HG02571 (cell line): ENCODE measurements at regions not wholly inside any gene's neighbourhood (a gene's known extent, or its start where the extent isn't known, plus 50 kb on each side); places are given as distances from the start of the nearest gene placed in this dataset.
"Not testable (repeated sequence)": the region's sequence is repeated elsewhere in the genome, so short reads cannot be mapped to it uniquely, and the experiment has no call there.

Experiments
- ATAC-seq: cut with Tn5 transposase; IDR thresholded peaks from one replicate; pipeline ENCODE4 v1.9.1; 2021; ENCODE audit warnings: mild to moderate bottlenecking, moderate library complexity; ENCODE audit not compliant: unreplicated experiment

- ATAC-seq = no peak
Measured at GRCh38 chr2:226478109-226478809, 321.4 kb downstream of the IRS1 start.

GRCh38 chr2:226477221-226478108, 322.2 kb downstream of the IRS1 start:
- no peak for ATAC-seq

- ATAC-seq = no peak
Measured at GRCh38 chr2:226475650-226476049, 324.0 kb downstream of the IRS1 start.

GRCh38 chr2:226474131-226474530, 325.5 kb downstream of the IRS1 start:
- no peak for ATAC-seq

DNA sequence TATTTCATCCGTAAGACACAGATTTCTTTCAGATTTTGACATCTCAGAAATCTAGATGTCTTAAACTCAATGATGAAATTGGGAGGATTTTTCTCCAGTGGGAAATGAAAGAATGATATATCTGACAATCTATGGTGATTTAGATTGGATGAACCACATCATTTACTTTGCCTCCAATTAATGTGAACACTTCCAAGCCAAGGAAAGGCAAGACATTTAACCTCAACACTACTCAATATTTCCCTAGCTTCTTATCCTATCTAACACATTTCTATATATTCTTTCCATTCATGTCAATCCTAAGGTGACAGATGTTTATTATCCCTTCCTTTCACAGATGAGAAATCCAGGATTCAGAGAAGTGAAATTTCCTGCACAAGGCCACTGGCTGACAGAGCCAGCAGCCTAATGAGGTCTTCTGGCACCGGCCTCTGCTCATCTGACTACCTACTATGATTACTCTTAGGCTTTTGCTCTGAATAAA, 327.6 kb downstream of the IRS1 start:
- no peak for ATAC-seq

DNA sequence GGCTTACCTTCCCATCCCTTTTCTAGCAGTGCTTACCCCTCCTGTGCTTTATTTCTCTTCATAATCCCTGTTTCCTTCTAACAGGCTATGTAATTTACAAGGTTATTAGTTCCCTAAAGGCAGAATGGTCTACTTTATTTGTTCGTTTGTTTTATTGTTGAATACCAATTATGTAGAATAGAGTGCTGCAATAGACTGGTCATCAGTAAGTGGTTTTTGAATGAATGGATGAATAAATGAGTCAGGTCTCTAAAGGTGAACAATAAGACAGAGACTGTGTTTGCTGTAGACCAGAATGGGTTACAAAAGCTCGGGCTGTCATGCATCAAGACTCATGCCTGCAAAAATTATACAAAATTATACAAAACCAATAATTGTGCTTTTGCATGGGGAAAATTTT, 332.0 kb downstream of the IRS1 start:
- ATAC-seq = no peak

- ATAC-seq = no peak
Measured at GRCh38 chr2:226467221-226467620, 332.4 kb downstream of the IRS1 start.

GRCh38 chr2:226466589-226466988, 333.0 kb downstream of the IRS1 start:
- ATAC-seq = no peak

DNA sequence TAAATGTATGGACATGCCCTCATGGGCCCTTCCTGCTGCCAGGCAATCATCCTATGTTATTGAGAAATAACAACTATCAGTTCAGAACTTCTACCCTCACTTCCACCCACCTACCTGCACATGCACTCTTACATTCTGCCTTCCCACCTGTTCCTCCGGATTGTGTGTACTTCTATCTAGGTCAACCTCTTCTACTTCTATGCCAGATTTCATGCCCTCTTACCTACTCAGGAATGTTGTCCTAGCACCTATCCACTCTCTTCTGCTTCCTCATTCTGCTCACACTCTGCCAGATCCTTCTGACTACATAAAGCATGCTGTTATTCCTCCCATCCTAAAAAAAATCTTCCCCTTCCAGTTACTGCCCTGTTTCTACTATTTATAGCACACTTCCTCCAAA, 333.5 kb downstream of the IRS1 start:
- no peak for ATAC-seq

GRCh38 chr2:226464380-226464779, 335.2 kb downstream of the IRS1 start:
- no peak for ATAC-seq

DNA sequence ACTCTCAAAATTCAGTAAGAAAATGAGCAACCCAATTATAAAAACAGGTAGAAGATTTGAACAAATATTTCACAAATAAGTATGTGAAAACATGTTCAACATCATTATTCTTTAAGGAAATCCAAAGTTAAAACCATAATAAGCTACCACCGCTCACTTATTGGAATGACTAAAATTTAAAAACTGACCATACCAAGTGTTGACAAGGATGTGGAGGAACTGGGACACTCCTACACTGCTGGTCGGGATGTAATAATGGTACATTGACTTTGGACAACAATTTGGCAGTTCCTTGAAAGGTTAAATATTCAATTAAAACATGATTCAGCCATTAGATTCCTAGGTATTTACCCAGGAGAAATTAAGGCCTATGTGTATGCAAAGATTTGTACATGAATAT, 336.5 kb downstream of the IRS1 start:
- ATAC-seq = no peak

GRCh38 chr2:226461981-226462380, 337.6 kb downstream of the IRS1 start:
- ATAC-seq = no peak

GRCh38 chr2:226456144-226456543, 343.5 kb downstream of the IRS1 start:
- not testable (repeated sequence) for ATAC-seq

DNA sequence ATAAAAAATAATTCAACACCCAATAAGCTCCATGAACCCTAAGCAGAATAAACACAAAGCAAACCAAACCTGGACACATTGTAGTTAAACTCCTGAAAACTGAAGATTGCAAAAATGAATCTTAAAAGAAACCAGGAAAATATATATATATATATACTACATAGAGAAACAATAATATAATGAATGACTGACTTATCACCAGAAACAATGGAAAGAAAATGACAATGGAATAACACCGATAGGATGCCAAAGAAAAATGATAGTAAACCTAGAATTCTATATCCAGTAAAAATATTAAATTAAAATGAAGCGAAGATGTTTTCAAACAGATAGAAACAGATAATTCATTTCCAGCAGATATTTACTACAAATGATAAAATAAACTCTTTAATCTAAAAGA, 346.9 kb downstream of the IRS1 start:
- ATAC-seq = no peak

DNA sequence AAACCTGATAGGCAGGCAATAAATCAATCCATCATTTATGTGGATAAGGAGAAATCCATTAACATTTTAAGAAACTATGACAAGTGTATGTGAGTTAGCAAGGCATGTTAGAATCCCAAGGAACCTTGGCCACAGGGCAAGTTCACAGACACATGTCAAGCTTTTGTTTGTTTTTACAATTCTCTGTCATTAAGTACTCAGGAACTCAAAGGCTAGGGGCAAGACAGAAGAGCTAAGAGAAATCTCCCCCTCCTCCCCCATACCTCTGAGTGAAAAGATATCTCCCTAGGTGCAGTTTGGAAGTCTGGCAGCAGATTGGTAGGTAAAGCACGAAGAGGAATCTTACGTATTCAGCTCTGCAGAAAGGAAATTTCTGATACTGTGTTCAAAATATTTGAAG, 348.1 kb downstream of the IRS1 start:
- ATAC-seq = no peak

DNA sequence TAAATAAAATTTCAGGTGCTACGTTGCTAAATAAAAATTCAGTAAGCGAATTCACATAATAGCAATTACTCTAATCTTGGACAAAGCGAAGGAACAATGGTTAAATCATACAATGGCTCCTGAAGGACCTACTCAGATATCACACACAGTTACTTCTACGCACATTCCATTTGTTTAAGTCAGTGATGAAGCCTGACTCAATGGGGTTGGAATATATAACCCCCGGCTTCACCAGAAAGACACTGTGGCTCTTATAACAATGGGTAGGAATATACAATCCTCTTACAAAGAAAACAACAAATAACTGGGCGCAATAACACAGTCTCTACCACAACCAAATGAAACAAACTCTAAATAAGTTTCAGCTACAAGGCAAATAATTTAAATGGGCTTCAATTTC, 349.5 kb downstream of the IRS1 start:
- no peak for ATAC-seq

DNA sequence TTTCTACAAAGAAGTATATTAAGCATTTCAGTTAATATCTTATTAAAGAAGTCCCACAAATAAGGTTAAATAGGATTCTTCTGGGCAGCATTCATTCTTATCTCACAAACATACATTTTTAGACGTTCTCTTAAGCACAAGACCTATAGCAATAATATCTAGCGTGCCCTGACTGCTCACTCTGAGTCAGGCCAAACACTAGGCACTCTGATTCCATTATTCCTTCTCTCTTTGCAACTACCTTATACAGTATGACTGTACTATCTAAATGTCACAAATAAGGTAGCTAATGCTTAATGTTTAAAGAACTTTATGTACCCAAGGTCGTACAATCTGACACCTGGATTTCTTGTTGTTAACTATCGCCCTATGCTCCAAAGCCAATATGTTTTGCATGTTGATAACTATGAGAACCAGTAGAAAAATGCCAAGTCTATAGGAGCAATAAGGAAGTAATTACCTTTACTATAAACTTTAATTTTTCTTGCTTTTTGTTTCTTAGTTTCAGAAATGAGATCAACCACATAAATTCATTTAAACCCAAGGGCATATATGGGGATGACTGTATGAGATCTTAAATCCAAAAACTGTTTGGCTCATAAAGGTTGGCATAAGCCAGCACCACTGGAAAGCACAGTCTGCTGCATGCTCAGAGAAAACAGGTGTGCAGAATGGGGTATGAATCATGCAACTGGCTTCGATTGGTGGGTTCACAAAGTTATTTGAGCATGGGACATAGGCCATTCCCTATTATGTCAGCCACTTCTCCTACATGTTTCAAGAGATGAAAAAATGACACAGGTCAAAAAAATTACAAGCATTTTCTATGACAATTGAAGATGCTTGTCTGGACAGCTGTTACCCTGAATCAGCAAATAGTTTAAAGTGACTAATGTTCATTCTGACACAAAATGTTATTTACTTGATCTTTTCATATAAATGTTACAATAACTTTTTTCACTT, 352.0 kb downstream of the IRS1 start:
- no peak for ATAC-seq

DNA sequence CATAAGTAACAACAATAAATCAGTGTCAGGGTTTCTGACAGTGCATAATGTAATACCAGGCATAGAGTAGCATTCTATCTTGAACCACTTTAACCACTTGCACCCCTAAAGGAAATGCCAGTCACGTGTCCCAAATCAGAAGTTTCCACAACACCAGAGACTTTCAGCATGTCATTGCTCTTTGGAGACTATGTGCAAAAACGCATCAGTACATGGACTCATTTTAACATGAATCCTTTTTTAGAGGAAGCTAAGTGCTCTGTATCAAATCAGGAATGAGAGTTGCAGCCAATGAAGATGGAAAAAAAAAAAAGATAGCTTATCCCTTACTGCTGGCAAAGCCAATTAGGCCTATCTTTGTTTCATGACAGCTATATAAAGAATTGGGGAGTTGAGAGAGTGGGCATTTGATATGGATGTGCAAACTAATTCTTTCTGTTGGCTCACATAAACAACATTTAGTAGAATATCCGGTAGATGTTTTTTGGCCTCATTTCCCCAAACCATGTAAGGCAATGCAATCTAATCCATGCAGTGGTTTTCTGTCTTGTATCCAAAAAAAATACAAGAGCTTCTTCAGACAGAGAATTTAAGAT, 353.1 kb downstream of the IRS1 start:
- ATAC-seq = no peak

DNA sequence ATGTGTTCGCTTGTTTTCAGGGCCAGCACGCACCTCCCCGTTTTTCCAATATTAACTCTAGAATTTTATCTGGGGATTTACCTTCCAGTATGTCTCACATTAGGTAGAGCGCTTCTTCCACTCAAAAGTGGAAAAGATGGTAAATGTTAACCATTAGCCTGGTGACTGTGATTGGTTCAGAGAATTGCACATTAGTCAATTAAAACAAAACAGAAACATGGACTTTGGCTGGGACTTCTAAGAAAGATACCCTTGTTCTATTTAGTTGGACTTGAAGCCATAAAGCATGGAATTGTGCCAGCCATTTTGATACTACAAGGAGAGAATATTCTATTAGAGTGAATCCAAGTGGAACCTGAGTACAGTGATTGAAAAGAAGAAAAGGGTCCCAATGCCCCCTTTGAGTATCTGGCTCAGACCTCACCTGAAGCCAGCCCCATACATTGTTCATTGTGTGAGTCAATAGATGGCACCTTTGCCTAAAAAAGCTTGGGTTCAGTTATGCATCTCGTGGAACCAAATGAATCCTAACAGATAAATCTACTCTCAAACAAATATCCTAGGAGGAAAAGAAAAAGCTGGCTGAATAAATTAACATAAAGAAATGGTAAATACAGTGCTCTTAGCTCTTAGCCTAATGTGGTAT, 354.3 kb downstream of the IRS1 start:
- no peak for ATAC-seq

DNA sequence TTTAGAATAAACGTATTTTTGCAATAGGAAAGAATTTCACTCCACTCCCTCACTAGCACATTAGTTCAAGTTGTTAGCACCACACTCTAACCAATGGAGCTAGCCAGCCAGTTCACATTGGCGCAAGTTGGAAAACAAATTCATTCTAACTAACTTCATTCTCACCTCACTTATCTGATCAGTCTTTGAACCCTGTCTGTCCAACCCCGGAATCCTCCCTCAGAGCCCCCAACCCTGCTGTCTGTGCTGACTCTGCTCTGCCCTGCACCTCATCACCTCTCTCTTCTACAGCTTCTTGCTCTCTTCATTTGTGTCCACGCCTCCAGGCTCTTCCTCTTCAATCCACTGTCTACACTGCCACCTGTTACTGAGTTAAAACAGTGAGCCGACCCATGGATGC, 356.5 kb downstream of the IRS1 start:
- ATAC-seq = no peak
